ENCODE measurements at regions not wholly inside any gene's neighbourhood (a gene's known extent, or its start where the extent isn't known, plus 50 kb on each side); places are given as distances from the start of the nearest gene placed in this dataset.

DNA sequence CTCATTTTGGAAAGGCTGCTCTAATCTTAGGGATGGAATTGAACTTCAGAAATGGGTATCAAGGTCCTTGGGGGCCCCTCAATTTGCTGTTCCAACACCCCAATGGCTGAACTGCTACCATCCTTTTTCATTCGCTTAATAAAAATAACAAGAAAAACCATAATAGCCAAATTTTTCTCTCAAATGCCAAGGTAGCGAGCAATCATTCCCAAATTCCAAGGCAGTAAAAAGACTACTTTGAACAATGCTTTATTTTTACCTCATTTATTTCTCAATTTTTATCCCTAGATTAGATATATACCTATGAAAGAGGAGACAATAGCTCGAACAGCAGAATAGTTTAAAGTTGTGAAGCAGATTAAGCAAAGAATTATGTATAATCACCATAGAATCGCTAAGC lies 323.4 kb upstream of the SLC7A11 start:
- TF ChIP-seq CREB1 (IDR thresholded peaks at IDR 0.05; ENCODE audit: low read depth) (no peak), TEAD4 (IDR thresholded peaks at IDR 0.05) (no peak), TCF12 (IDR thresholded peaks at IDR 0.05; ENCODE audit: low read depth) (no peak)
- TF ChIP-seq, protein P1, sequence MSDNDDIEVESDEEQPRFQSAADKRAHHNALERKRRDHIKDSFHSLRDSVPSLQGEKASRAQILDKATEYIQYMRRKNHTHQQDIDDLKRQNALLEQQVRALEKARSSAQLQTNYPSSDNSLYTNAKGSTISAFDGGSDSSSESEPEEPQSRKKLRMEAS (IDR thresholded peaks at IDR 0.05) = no peak

DNA sequence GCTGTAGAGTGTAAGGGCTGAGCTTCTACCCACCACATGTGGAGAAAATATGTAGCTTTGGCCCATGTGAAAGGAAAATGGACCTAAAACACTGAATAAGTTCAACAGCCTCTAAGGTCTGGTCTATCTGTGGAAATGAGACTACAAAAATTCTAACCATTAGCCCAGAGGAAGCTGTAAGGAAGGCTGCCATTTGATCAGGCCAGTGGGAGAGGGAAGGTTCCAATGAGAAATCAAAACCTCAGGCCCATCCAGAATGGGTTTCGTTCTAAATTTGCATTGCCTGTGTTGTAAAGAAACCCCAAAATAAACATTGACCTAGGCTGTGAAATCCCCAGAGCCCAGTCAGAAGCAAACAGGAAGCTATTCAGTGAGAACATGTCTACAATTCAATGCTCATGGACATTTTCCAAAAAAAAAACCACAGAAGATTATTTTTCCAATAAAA lies 320.4 kb upstream of the SLC7A11 start:
- no peak for TF ChIP-seq TCF12 (IDR thresholded peaks at IDR 0.05; ENCODE audit: low read depth)
- no peak for TF ChIP-seq NFIC (IDR thresholded peaks at IDR 0.05)
- no peak for TF ChIP-seq CREB1 (IDR thresholded peaks at IDR 0.05; ENCODE audit: low read depth)
- TF ChIP-seq YY1 (IDR thresholded peaks at IDR 0.05; ENCODE audit: low read depth) = no peak
- TF ChIP-seq, protein P1 (IDR thresholded peaks at IDR 0.05) = no peak
- TF ChIP-seq RAD21 (IDR thresholded peaks at IDR 0.05; ENCODE audit: low read depth) = no peak
- TF ChIP-seq CEBPB (IDR thresholded peaks at IDR 0.05) = no peak
- no peak for TF ChIP-seq EGR1 (IDR thresholded peaks at IDR 0.05)
- no peak for TF ChIP-seq ZBTB7A (IDR thresholded peaks at IDR 0.05; ENCODE audit: low read depth)
- TF ChIP-seq, protein P2, sequence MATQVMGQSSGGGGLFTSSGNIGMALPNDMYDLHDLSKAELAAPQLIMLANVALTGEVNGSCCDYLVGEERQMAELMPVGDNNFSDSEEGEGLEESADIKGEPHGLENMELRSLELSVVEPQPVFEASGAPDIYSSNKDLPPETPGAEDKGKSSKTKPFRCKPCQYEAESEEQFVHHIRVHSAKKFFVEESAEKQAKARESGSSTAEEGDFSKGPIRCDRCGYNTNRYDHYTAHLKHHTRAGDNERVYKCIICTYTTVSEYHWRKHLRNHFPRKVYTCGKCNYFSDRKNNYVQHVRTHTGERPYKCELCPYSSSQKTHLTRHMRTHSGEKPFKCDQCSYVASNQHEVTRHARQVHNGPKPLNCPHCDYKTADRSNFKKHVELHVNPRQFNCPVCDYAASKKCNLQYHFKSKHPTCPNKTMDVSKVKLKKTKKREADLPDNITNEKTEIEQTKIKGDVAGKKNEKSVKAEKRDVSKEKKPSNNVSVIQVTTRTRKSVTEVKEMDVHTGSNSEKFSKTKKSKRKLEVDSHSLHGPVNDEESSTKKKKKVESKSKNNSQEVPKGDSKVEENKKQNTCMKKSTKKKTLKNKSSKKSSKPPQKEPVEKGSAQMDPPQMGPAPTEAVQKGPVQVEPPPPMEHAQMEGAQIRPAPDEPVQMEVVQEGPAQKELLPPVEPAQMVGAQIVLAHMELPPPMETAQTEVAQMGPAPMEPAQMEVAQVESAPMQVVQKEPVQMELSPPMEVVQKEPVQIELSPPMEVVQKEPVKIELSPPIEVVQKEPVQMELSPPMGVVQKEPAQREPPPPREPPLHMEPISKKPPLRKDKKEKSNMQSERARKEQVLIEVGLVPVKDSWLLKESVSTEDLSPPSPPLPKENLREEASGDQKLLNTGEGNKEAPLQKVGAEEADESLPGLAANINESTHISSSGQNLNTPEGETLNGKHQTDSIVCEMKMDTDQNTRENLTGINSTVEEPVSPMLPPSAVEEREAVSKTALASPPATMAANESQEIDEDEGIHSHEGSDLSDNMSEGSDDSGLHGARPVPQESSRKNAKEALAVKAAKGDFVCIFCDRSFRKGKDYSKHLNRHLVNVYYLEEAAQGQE (IDR thresholded peaks at IDR 0.05; ENCODE audit: low read depth) = no peak
- TF ChIP-seq TAF1 (IDR thresholded peaks at IDR 0.05; ENCODE audit: low read depth) = no peak
- TF ChIP-seq, protein P3, sequence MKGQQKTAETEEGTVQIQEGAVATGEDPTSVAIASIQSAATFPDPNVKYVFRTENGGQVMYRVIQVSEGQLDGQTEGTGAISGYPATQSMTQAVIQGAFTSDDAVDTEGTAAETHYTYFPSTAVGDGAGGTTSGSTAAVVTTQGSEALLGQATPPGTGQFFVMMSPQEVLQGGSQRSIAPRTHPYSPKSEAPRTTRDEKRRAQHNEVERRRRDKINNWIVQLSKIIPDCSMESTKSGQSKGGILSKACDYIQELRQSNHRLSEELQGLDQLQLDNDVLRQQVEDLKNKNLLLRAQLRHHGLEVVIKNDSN (IDR thresholded peaks at IDR 0.05) = no peak

DNA sequence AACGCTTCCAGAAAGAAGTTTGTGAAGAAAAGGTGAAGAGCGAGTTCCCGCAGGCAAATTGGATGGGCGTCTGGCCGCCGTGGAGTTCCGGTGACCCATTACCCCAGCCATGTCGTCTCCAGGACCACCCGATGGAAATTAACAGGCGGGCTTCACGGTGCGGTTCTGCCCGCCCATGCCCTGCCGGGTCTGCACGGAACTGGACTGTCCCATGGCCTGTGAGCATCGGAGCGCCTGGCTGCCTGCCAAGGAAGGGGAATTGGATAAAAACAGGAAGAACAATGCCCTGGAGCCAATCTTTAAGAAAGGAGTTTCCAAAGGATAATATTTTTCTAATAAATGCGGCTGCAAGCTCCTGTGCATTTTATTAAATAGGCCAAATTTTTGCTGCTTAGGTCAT lies 319.8 kb upstream of the SLC7A11 start:
- TF ChIP-seq ZBTB7A (IDR thresholded peaks at IDR 0.05; ENCODE audit: low read depth) = no peak
- no peak for TF ChIP-seq YY1 (IDR thresholded peaks at IDR 0.05; ENCODE audit: low read depth)
- TF ChIP-seq, protein P3 (IDR thresholded peaks at IDR 0.05) = no peak
- TF ChIP-seq CEBPB (IDR thresholded peaks at IDR 0.05) = no peak
- TF ChIP-seq RAD21 (IDR thresholded peaks at IDR 0.05; ENCODE audit: low read depth) = no peak
- TF ChIP-seq FOXM1 (IDR thresholded peaks at IDR 0.05; ENCODE audit: borderline replicate concordance, low read depth) = no peak
- no peak for TF ChIP-seq TAF1 (IDR thresholded peaks at IDR 0.05; ENCODE audit: low read depth)
- TF ChIP-seq TEAD4 (IDR thresholded peaks at IDR 0.05) = no peak
- no peak for TF ChIP-seq EP300 (IDR thresholded peaks at IDR 0.05; ENCODE audit: borderline replicate concordance)
- TF ChIP-seq, protein P2 (IDR thresholded peaks at IDR 0.05; ENCODE audit: low read depth) = no peak
- TF ChIP-seq NFIC (IDR thresholded peaks at IDR 0.05) = no peak
- no peak for TF ChIP-seq CREB1 (IDR thresholded peaks at IDR 0.05; ENCODE audit: low read depth)
- TF ChIP-seq, protein P1 (IDR thresholded peaks at IDR 0.05) = no peak
- TF ChIP-seq EGR1 (IDR thresholded peaks at IDR 0.05) = no peak
- no peak for TF ChIP-seq TCF12 (IDR thresholded peaks at IDR 0.05; ENCODE audit: low read depth)

DNA sequence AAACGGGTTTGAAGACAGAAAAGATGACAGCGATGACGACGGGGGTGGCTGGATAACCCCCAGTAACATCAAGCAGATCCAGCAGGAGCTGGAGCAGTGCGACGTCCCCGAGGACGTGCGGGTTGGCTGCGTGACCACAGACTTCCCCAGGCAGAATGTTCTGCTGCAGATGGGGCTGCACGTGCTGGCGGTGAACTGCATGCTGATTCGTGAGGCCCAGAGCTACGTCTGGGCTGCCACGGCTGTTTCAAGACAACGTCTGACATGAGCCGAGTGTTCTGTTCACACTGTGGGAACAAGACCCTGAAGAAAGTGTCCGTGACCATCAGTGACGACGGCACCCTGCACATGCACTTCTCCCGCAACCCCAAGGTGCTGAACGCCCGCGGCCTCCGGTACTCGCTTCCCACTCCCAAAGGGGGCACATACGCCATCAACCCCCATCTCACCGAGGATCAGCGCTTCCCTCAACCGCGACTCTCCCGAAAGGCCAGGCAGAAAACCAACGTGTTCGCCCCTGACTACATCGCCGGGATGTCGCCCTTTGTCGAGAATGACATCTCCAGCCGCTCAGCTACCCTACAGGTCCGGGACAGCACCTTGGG lies 319.2 kb upstream of the SLC7A11 start:
- no peak for TF ChIP-seq ZBTB7A (IDR thresholded peaks at IDR 0.05; ENCODE audit: low read depth)
- no peak for TF ChIP-seq EP300 (IDR thresholded peaks at IDR 0.05; ENCODE audit: borderline replicate concordance)
- TF ChIP-seq CREB1 (IDR thresholded peaks at IDR 0.05; ENCODE audit: low read depth) = no peak
- no peak for TF ChIP-seq FOXM1 (IDR thresholded peaks at IDR 0.05; ENCODE audit: borderline replicate concordance, low read depth)
- TF ChIP-seq, protein P1 (IDR thresholded peaks at IDR 0.05) = no peak
- TF ChIP-seq TEAD4 (IDR thresholded peaks at IDR 0.05) = no peak
- no peak for TF ChIP-seq TAF1 (IDR thresholded peaks at IDR 0.05; ENCODE audit: low read depth)
- TF ChIP-seq, protein P2 (IDR thresholded peaks at IDR 0.05; ENCODE audit: low read depth) = no peak
- TF ChIP-seq, protein P3 (IDR thresholded peaks at IDR 0.05) = no peak
- TF ChIP-seq TCF12 (IDR thresholded peaks at IDR 0.05; ENCODE audit: low read depth) = no peak
- no peak for TF ChIP-seq YY1 (IDR thresholded peaks at IDR 0.05; ENCODE audit: low read depth)
- TF ChIP-seq EGR1 (IDR thresholded peaks at IDR 0.05) = no peak

All from Ishikawa (cell line).